Esophagus (tissue), 2 donors: ENCODE measurements at regions not wholly inside any gene's neighbourhood (a gene's known extent, or its start where the extent isn't known, plus 50 kb on each side); places are given as distances from the start of the nearest gene placed in this dataset.

Experiments used
- H3K27ac ChIP-seq, 2 donors: one replicate each; pipeline ENCODE4 v1.5.1; 2013; ENCODE audit warnings: low read depth in 2 of 2, mild to moderate bottlenecking in 2 of 2, inconsistent platforms in 1 of 2, low read length in 1 of 2, moderate library complexity in 1 of 2
- H3K27me3 ChIP-seq, 2 donors: one replicate each; pipeline ENCODE4 v1.6.1; 2013; ENCODE audit warnings: low read length in 2 of 2, control low read depth in 1 of 2, mild to moderate bottlenecking in 1 of 2; ENCODE audit not compliant: insufficient read depth in 2 of 2, control insufficient read depth in 1 of 2
- H3K36me3 ChIP-seq, 2 donors: one replicate each; pipeline ENCODE4 v1.6.1; 2013; ENCODE audit warnings: low read length in 1 of 2; ENCODE audit not compliant: control insufficient read depth in 2 of 2, insufficient read depth in 2 of 2
- H3K4me1 ChIP-seq, 2 donors: one replicate each; pipeline ENCODE4 v1.6.1; 2013; ENCODE audit warnings: low read length in 1 of 2; ENCODE audit not compliant: control insufficient read depth in 2 of 2, insufficient read depth in 2 of 2
- H3K4me3 ChIP-seq, 2 donors: one replicate each; pipeline ENCODE4 v1.5.1; 2013; ENCODE audit warnings: low read length in 2 of 2, mild to moderate bottlenecking in 2 of 2, low read depth in 1 of 2, moderate library complexity in 1 of 2
- H3K9me3 ChIP-seq, 2 donors: one replicate each; pipeline ENCODE4 v1.6.1; 2013; ENCODE audit warnings: mild to moderate bottlenecking in 2 of 2, low read depth in 1 of 2, low read length in 1 of 2, moderate library complexity in 1 of 2; ENCODE audit not compliant: control insufficient read depth in 2 of 2, insufficient read depth in 1 of 2
- WGBS, 2 donors: extraction: QIAGEN DNeasy Blood & Tissue Kit; methylation state at CpG; one replicate each; pipeline ENCODE4 v1.1.7; 2013; 5-methylcytosine and 5-hydroxymethylcytosine counted together
- donor health status: healthy with polysubstance abuse.
- donor health status: Bipolar disorder and iron deficiency.

DNA sequence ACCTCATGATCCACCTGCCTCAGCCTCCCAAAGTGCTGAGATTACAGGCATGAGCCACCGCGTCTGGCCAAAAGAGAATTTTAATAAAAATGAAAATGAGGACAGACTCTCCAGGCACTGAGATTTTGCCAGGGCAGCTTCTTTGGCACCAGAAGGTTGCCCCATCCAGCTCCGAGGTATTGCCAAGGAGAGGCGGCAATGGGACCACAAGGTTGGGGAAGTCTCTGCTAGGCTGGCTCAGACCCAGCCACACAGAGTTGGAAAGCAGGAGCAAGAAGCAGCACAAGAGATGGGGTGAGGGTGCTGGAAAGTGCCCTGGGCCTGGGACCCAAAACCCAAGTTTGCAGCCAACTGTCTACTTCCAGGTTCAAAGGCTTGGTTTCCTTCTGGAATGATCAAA lies 200.9 kb downstream of the HHIPL2 start:
- peaks cover 0 to 2% of the 10 kb centered on the region in 2 donors for H3K9me3 ChIP-seq
- H3K27ac ChIP-seq: no peak overlapping the region
- 93 to 94% methylated on average over 4 of the region's 4 CpGs for WGBS, 2 donors
- no peak overlapping the region for H3K4me3 ChIP-seq
- no peaks in the 10 kb centered on the region for H3K4me1 ChIP-seq
- H3K27me3 ChIP-seq: no peaks in the 10 kb centered on the region
- no peaks in the 10 kb centered on the region for H3K36me3 ChIP-seq

DNA sequence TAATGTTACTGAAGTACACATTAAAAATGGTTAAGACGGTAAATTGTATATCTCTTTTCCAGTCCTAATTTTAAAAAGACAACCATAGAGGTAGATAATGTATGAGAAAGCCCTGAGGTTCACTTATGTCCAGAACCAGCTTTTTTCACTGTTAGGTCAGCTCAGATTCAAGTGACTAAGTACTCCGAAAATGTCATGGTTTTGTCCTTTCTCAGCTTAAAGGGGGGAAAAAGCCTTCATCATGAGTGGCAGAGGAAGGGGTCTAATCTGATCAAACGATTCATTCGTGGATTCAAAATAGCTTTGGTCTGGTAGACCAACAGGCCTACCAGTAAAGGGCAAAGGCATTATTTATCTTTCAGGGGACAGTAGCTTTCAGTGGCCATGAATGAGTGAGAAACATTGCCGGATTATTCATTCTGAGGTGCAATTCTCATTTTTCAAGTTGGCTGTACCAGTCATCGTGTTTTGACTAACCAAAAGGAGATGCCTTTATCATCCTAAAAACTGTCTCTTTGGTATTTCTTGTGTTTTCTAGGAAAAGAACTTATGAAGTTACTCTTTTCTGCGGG lies 208.4 kb downstream of the HHIPL2 start:
- H3K36me3 ChIP-seq: no peaks in the 10 kb centered on the region
- peaks cover 0 to 4% of the 10 kb centered on the region in 2 donors for H3K27me3 ChIP-seq
- no peak overlapping the region for H3K4me3 ChIP-seq
- no peaks in the 10 kb centered on the region for H3K9me3 ChIP-seq
- no peak overlapping the region for H3K27ac ChIP-seq
- no peaks in the 10 kb centered on the region for H3K4me1 ChIP-seq
- WGBS, 2 donors: 67 to 87% methylated on average over 7 of the region's 7 CpGs

DNA sequence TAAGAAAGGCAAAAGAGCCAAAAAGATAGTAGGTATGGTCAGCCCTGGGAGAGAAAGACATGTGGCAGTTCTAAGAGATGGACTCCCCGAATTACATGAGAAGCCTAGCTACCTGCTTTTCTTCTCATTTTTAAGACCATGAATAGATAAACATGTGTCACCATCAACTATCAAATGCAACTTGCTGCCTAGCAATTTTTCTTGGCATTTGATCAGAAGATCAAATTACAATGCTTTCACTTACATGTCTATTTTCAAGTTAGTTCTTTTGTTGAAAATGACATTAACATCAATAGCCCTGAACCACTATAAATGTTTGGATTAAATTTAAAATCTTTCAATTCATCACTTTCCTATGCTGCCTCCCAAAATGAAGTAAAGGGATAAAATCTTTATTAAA lies 212.3 kb downstream of the HHIPL2 start:
- WGBS, 2 donors: 69 to 70% methylated on average over 1 of the region's 1 CpG
- H3K36me3 ChIP-seq: no peaks in the 10 kb centered on the region
- H3K4me1 ChIP-seq: no peaks in the 10 kb centered on the region
- no peaks in the 10 kb centered on the region for H3K9me3 ChIP-seq
- no peak overlapping the region for H3K27ac ChIP-seq
- no peak overlapping the region for H3K4me3 ChIP-seq
- no peaks in the 10 kb centered on the region for H3K27me3 ChIP-seq

DNA sequence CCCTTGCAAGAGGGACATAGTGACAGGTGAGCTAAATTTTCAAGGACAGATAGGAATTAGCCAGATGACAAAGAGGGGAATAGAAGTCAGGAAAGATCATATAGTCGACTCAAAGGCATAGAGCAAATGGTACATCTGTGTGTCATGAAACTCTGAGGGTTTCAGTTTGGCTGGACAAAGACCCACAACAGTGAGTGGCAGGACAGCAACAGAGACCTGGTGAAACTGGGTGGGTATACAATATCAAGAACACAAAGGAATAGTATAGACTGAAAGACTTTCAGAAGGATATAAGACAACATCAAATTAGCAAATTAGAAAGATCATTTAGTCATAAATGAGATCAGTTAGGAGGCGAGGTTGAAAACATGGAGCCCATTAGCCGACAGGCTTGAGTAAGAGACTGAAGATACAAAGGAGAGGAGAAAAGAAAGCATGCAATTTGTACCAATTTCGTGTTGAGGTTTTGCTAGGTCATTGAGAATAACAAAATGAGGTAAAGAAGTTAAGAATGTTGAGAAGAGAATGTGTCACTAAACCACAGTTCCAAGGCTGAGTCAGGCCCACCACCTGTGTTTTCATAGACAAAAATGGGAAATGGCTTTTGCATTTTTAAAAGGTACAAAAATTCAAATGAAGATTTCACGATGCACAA lies 213.8 kb downstream of the HHIPL2 start:
- Histone ChIP-seq H3K36me3 (no peaks in the 10 kb centered on the region), H3K4me3 (no peak overlapping the region), H3K9me3 (no peaks in the 10 kb centered on the region), H3K27ac (no peak overlapping the region), H3K4me1 (no peaks in the 10 kb centered on the region), H3K27me3 (no peaks in the 10 kb centered on the region)
- 76 to 80% methylated on average over 5 of the region's 5 CpGs for WGBS, 2 donors

DNA sequence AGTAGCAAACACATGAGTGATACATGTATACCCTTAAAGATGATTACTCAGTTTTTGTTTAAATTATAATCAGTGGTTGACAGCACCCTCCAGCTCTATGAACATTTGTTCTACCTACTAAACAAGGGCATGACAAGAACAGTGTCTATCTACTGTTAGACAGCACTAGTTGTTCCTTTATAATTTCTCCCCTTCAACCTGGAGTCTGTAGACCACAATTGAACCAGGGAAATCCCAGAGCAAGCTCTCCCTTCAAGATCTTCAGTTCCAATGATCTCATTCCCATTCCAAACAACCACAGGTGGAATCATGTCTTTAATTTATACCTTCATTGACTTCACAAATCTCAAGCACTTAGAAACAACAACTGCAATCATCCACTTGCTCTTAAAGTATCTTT lies 216.1 kb downstream of the HHIPL2 start:
- no peaks in the 10 kb centered on the region for H3K4me1 ChIP-seq
- H3K9me3 ChIP-seq: no peaks in the 10 kb centered on the region
- H3K27me3 ChIP-seq: no peaks in the 10 kb centered on the region
- no peak overlapping the region for H3K27ac ChIP-seq
- H3K36me3 ChIP-seq: no peaks in the 10 kb centered on the region
- no peak overlapping the region for H3K4me3 ChIP-seq

DNA sequence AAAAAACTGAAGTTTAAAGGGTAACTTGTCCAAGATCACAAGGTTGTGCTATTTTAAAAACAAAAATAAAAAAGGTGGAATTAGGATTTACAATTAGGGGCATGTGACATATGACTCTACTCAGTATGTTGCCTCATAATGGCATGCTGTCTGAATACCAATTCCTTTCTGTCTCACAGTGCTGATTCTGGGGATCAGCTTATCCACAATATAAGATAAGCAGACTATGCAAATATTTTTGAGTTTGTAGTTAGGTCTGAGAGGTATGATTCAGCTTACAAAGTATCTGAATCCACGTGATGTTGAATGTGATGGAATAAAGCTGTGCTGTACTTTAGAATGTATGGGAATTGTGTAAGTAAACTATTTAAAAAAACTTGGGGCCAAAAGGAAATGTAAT lies 216.6 kb downstream of the HHIPL2 start:
- 44 to 60% methylated on average over 1 of the region's 1 CpG for WGBS, 2 donors
- no peak overlapping the region for H3K4me3 ChIP-seq
- H3K9me3 ChIP-seq: no peaks in the 10 kb centered on the region
- no peak overlapping the region for H3K27ac ChIP-seq
- no peaks in the 10 kb centered on the region for H3K36me3 ChIP-seq
- no peaks in the 10 kb centered on the region for H3K27me3 ChIP-seq
- no peaks in the 10 kb centered on the region for H3K4me1 ChIP-seq

DNA sequence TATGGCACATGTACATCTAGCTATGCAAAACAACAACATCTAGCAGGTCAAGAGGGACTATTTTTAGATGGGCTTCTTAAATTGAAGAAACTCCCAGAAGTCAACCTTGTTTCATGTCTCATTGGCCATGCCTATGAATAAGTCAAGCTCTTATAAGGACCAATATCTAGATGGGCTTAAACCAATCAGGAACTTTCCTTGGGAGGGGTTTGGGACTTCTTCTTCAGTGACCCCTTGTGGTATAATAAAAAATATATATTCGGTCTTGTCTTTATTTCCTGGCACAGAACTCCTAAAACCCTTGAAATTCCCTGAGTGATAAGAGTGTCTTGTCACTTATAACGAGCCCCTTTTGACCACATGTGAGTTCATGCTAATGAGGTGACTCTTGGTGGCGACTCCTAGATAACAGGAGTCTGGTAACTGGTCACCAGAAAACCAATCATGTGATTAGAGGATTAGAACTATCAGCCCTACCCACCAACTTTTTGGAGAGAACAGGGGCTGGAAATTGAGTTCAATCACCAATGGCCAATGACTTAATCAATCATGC lies 218.3 kb downstream of the HHIPL2 start:
- H3K27ac ChIP-seq: no peak overlapping the region
- no peaks in the 10 kb centered on the region for H3K36me3 ChIP-seq
- WGBS, 2 donors: 73 to 82% methylated on average over 3 of the region's 3 CpGs
- no peak overlapping the region for H3K4me3 ChIP-seq
- H3K27me3 ChIP-seq: no peaks in the 10 kb centered on the region
- H3K9me3 ChIP-seq: no peaks in the 10 kb centered on the region
- no peaks in the 10 kb centered on the region for H3K4me1 ChIP-seq

DNA sequence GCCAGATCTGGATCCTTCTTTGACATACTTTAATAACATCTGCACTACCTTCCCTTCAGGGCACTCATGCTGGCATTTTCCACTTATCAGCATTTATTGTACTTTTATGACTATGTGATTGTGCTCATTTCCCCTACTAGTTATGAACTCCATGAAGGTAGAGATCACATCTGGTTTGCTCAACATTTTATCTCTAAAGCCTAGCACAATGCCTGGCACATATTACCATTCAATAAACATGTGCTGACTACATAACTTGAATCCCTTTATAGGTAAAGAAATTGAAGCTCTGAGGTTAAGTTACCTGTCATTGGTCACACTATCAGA lies 221.2 kb downstream of the HHIPL2 start:
- H3K36me3 ChIP-seq: no peaks in the 10 kb centered on the region
- no peaks in the 10 kb centered on the region for H3K27me3 ChIP-seq
- no peaks in the 10 kb centered on the region for H3K9me3 ChIP-seq
- H3K4me1 ChIP-seq: no peaks in the 10 kb centered on the region
- no peak overlapping the region for H3K4me3 ChIP-seq
- no peak overlapping the region for H3K27ac ChIP-seq

DNA sequence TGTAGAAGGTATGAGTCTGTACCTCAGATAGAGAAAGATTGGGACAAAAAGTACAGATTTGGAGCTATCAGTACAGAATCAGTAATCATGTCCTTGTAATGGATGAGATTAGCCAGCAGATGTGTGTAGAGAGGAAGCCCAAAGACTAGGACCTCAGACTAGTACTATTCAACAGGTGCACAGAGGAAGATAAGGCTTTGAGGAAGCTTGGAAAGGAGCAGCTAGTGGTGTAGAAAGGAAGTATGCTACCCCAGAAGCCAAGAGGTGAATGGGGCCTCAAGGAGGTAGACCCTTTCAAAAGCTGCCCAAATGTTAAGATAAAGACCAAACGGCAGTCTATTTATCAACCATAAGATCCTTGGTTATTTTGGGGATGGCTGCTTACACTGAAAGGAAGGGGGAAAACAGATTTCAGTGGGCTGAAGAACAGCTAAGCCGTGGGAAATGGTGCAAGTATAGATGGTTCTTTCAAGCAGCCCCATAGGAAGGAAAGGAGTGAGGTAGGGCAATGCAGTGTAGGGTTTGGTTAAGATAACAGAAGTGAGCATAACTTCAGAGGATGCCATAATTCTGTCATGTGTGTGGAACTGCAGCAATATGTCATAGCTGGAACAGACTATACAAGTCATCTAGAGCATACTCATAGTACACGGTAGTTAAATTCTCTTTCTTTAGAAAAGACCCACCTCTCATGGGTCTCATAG lies 221.7 kb downstream of the HHIPL2 start:
- H3K36me3 ChIP-seq: no peaks in the 10 kb centered on the region
- no peaks in the 10 kb centered on the region for H3K27me3 ChIP-seq
- no peaks in the 10 kb centered on the region for H3K9me3 ChIP-seq
- WGBS, 2 donors: 67 to 72% methylated on average over 3 of the region's 3 CpGs
- H3K27ac ChIP-seq: no peak overlapping the region
- H3K4me3 ChIP-seq: no peak overlapping the region
- no peaks in the 10 kb centered on the region for H3K4me1 ChIP-seq

DNA sequence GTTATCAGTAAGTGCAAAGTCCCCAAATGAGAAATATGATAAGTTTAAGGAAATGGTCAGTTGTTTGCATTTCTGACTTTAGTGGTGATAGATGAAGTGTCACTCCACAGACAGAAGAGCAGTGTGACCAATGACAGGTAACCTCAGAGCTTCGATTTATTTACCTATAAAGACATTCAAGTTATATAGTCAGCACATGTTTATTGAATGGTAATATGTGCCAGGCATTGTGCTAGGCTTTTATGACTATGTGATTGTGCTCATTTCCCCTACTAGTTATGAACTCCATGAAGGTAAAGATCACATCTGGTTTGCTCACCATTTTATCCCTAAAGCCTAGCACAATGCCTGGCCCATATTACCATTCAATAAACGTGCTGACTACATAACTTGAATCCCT lies 222.4 kb downstream of the HHIPL2 start:
- no peaks in the 10 kb centered on the region for H3K36me3 ChIP-seq
- H3K4me1 ChIP-seq: no peaks in the 10 kb centered on the region
- no peaks in the 10 kb centered on the region for H3K9me3 ChIP-seq
- H3K27ac ChIP-seq: no peak overlapping the region
- 56 to 71% methylated on average over 2 of the region's 2 CpGs for WGBS, 2 donors
- no peak overlapping the region for H3K4me3 ChIP-seq
- H3K27me3 ChIP-seq: no peaks in the 10 kb centered on the region
